H1 (cell line): ENCODE measurements at regions not wholly inside any gene's neighbourhood (a gene's known extent, or its start where the extent isn't known, plus 50 kb on each side); places are given as distances from the start of the nearest gene placed in this dataset.

Source experiments
- CTCF ChIA-PET: fragments of 300-600 bp; sonication (Branson Sonifier 250); formaldehyde crosslinking; loops from one replicate; lab custom pipeline; 2021; ENCODE audit not compliant: partially characterized antibody; lab: Charles Lee
- POLR2A ChIA-PET: fragments of 300-600 bp; sonication (Branson Sonifier 250); formaldehyde crosslinking; loops from one replicate; lab custom pipeline; 2021; ENCODE audit warnings: inconsistent platforms; ENCODE audit not compliant: partially characterized antibody; lab: Charles Lee
- DNase-seq, 2 experiments: peaks; one replicate each; pipeline versions ENCODE4 v3.0.0 to v3.0.0-alpha.2; 2010 to 2022; ENCODE audit warnings: low spot score in 2 of 2, low read depth in 1 of 2, mixed read lengths in 1 of 2
- FAIRE-seq: peaks from 2 replicates; lab custom pipeline; 2011; peaks lifted over from hg19 to GRCh38; lab: Jason Lieb, UNC
- H2AFZ ChIP-seq: 2 replicates; pipeline ENCODE4 v1.8.1; 2012; ENCODE audit warnings: low read length, inconsistent platforms
- H2AK5ac ChIP-seq: 2 replicates; pipeline ENCODE4 v1.6.1; 2013; ENCODE audit warnings: low read depth, low read length
- H2BK120ac ChIP-seq: replicated peaks from 2 replicates; pipeline ENCODE3; 2013; ENCODE audit warnings: low read depth, low read length, inconsistent platforms
- H2BK12ac ChIP-seq: 2 replicates; pipeline ENCODE4 v1.6.1; 2013; ENCODE audit warnings: low read depth, low read length
- H2BK15ac ChIP-seq: 2 replicates; pipeline ENCODE4 v1.6.1; 2013; ENCODE audit warnings: low read length
- H2BK20ac ChIP-seq: 2 replicates; pipeline ENCODE4 v1.6.1; 2013; ENCODE audit warnings: low read length
- H2BK5ac ChIP-seq: 2 replicates; pipeline ENCODE4 v1.6.1; 2013; ENCODE audit warnings: low read depth, low read length
- H3K14ac ChIP-seq: 2 replicates; pipeline ENCODE4 v1.6.1; 2013; ENCODE audit warnings: inconsistent platforms; ENCODE audit not compliant: insufficient read length
- H3K18ac ChIP-seq: 2 replicates; pipeline ENCODE4 v1.6.1; 2013; ENCODE audit warnings: low read length; ENCODE audit errors: extremely low read depth
- H3K23ac ChIP-seq: 2 replicates; pipeline ENCODE4 v1.6.1; 2013; ENCODE audit warnings: inconsistent platforms; ENCODE audit not compliant: insufficient read length
- H3K23me2 ChIP-seq: 2 replicates; pipeline ENCODE4 v1.6.1; 2013; ENCODE audit warnings: low read depth, low read length
- H3K27ac ChIP-seq: 2 replicates; pipeline ENCODE4 v1.6.1; 2011; ENCODE audit warnings: low read depth, low read length, inconsistent platforms
- H3K27me3 ChIP-seq, 4 experiments: replicated peaks in 1 of 4; 1 replicate in 1 of 4; 2 replicates in 3 of 4; pipeline versions ENCODE4 v1.6.1 to v1.8.1; 2011 to 2013; ENCODE audit warnings: low read length in 3 of 4, mild to moderate bottlenecking in 3 of 4, inconsistent platforms in 2 of 4, mixed read lengths in 2 of 4, moderate library complexity in 1 of 4; ENCODE audit not compliant: control insufficient read depth in 3 of 4, insufficient read depth in 3 of 4; ENCODE audit errors: extremely low read depth in 1 of 4
- H3K36me3 ChIP-seq, 4 experiments: 2 replicates each; pipeline versions ENCODE4 v1.6.1 to v1.8.1; 2011 to 2013; ENCODE audit warnings: mild to moderate bottlenecking in 4 of 4, low read length in 3 of 4, moderate library complexity in 2 of 4, control low read depth in 1 of 4, inconsistent platforms in 1 of 4; ENCODE audit not compliant: insufficient read depth in 4 of 4, control insufficient read depth in 2 of 4
- H3K4ac ChIP-seq: replicated peaks from 2 replicates; pipeline ENCODE3; 2013; ENCODE audit warnings: low read length, low read depth, mixed read lengths, inconsistent platforms; ENCODE audit not compliant: insufficient read length
- H3K4me1 ChIP-seq, 4 experiments: replicated peaks in 1 of 4; 1 replicate in 1 of 4; 2 replicates in 3 of 4; pipeline versions ENCODE4 v1.6.1 to v1.8.1; 2011 to 2013; ENCODE audit warnings: low read length in 3 of 4, inconsistent platforms in 2 of 4, mixed read lengths in 1 of 4; ENCODE audit not compliant: insufficient read depth in 4 of 4, control insufficient read depth in 3 of 4
- H3K4me2 ChIP-seq, 2 experiments: 2 replicates each; pipeline versions ENCODE4 v1.6.1 to v1.8.1; 2011 to 2013; ENCODE audit warnings: low read depth in 2 of 2, low read length in 2 of 2, control low read depth in 1 of 2, inconsistent platforms in 1 of 2, mild to moderate bottlenecking in 1 of 2; ENCODE audit not compliant: insufficient read depth in 1 of 2
- H3K4me3 ChIP-seq, 4 experiments: fragments of 200-600, 300-600 bp in 1 of 4; sonication (generic), shearing (Covaris generic), sonication (Bioruptor Twin) in 1 of 4; 2 replicates each; pipeline versions ENCODE4 v1.5.1 to v1.8.1; 2011 to 2016; ENCODE audit warnings: low read length in 4 of 4, low read depth in 3 of 4, control low read depth in 2 of 4, inconsistent platforms in 2 of 4, mild to moderate bottlenecking in 2 of 4, mixed read lengths in 1 of 4, moderate library complexity in 1 of 4; ENCODE audit not compliant: insufficient read depth in 2 of 4; ENCODE audit errors: extremely low read depth in 1 of 4
- H3K56ac ChIP-seq: replicated peaks from 2 replicates; pipeline ENCODE3; 2013; ENCODE audit warnings: low read depth, mild to moderate bottlenecking, mixed read lengths, low read length, inconsistent platforms; ENCODE audit not compliant: insufficient read length
- H3K79me1 ChIP-seq: 2 replicates; pipeline ENCODE4 v1.6.1; 2013; ENCODE audit warnings: low read depth, low read length, control low read depth
- H3K79me2 ChIP-seq, 2 experiments: 2 replicates each; pipeline versions ENCODE4 v1.6.1 to v1.8.1; 2012 to 2013; ENCODE audit warnings: low read length in 2 of 2, mild to moderate bottlenecking in 2 of 2, inconsistent platforms in 1 of 2; ENCODE audit not compliant: insufficient read depth in 2 of 2, control insufficient read depth in 1 of 2
- H3K9ac ChIP-seq, 4 experiments: replicated peaks in 1 of 4; 1 replicate in 1 of 4; 2 replicates in 3 of 4; pipeline versions ENCODE4 v1.6.1 to v1.8.1; 2011 to 2013; ENCODE audit warnings: low read depth in 3 of 4, low read length in 3 of 4, control low read depth in 2 of 4, mild to moderate bottlenecking in 2 of 4, moderate library complexity in 2 of 4, inconsistent platforms in 1 of 4; ENCODE audit errors: extremely low read depth in 1 of 4
- H3K9me3 ChIP-seq, 2 experiments: 2 replicates each; pipeline versions ENCODE4 v1.6.1 to v1.8.1; 2012 to 2013; ENCODE audit warnings: mild to moderate bottlenecking in 2 of 2, moderate library complexity in 2 of 2, control low read depth in 1 of 2, inconsistent platforms in 1 of 2, low read depth in 1 of 2, low read length in 1 of 2, mixed read lengths in 1 of 2; ENCODE audit not compliant: insufficient read depth in 2 of 2
- H4K20me1 ChIP-seq, 2 experiments: replicated peaks in 1 of 2; 2 replicates each; pipeline versions ENCODE3 to v1.8.1; 2011 to 2013; ENCODE audit warnings: inconsistent platforms in 2 of 2, low read length in 2 of 2, mild to moderate bottlenecking in 1 of 2; ENCODE audit not compliant: insufficient read depth in 2 of 2, control insufficient read depth in 1 of 2
- H4K5ac ChIP-seq: 2 replicates; pipeline ENCODE4 v1.6.1; 2013; ENCODE audit warnings: low read length, low read depth, mixed read lengths, inconsistent platforms; ENCODE audit not compliant: insufficient read length
- H4K8ac ChIP-seq: 2 replicates; pipeline ENCODE4 v1.8.0; 2013; ENCODE audit warnings: mild to moderate bottlenecking, moderate library complexity, low read length, inconsistent platforms; ENCODE audit not compliant: insufficient read depth; ENCODE audit errors: extremely low read depth
- H4K91ac ChIP-seq: replicated peaks from 2 replicates; pipeline ENCODE3; 2013; ENCODE audit warnings: low read length, mixed read lengths, inconsistent platforms; ENCODE audit not compliant: insufficient read length
- BCL11A ChIP-seq, 2 experiments: IDR thresholded peaks; one replicate each; pipeline ENCODE4 v1.6.1; 2011; ENCODE audit warnings: low read depth in 2 of 2, low read length in 2 of 2, mild to moderate bottlenecking in 2 of 2
- BRCA1 ChIP-seq: IDR thresholded peaks from 2 replicates; pipeline ENCODE4 v1.6.1; 2012; ENCODE audit warnings: low read depth, low read length, improper control_type of control experiment
- EP300 ChIP-seq, 2 experiments: IDR thresholded peaks; 1 replicate in 1 of 2; 2 replicates in 1 of 2; pipeline ENCODE4 v1.6.1; 2011 to 2012; ENCODE audit warnings: low read depth in 2 of 2, low read length in 2 of 2, mild to moderate bottlenecking in 2 of 2, borderline replicate concordance in 1 of 2, inconsistent platforms in 1 of 2, moderate library complexity in 1 of 2
- GABPA ChIP-seq: IDR thresholded peaks from 2 replicates; pipeline ENCODE4 v1.6.1; 2011; ENCODE audit warnings: mild to moderate bottlenecking, low read length, moderate library complexity, borderline replicate concordance; ENCODE audit not compliant: insufficient read depth
- HDAC6 ChIP-seq: IDR thresholded peaks from one replicate; pipeline ENCODE4 v1.7.1; 2012; ENCODE audit warnings: low read depth, mild to moderate bottlenecking, inconsistent platforms, low read length, moderate library complexity
- KDM5A ChIP-seq: fragments of 200-600 bp; IDR thresholded peaks from 2 replicates; pipeline ENCODE4 v1.7.1; 2012; ENCODE audit warnings: mild to moderate bottlenecking, low read length, inconsistent platforms, mixed read lengths
- NANOG ChIP-seq: IDR thresholded peaks from 2 replicates; pipeline ENCODE4 v1.6.1; 2011; ENCODE audit warnings: low read length, low read depth, mild to moderate bottlenecking, inconsistent platforms; ENCODE audit not compliant: insufficient read depth, poor library complexity, severe bottlenecking
- NRF1 ChIP-seq: IDR thresholded peaks from 2 replicates; pipeline ENCODE4 v1.6.1; 2011; ENCODE audit warnings: mild to moderate bottlenecking, low read depth, low read length, improper control_type of control experiment
- PHF8 ChIP-seq: fragments of 200-600 bp; sonication (generic); conservative IDR thresholded peaks from 2 replicates; pipeline ENCODE4 v1.7.1; 2012; ENCODE audit warnings: low read depth, mild to moderate bottlenecking, inconsistent platforms, low read length, moderate library complexity
- RBBP5 ChIP-seq: IDR thresholded peaks from 2 replicates; pipeline ENCODE4 v1.7.1; 2012; ENCODE audit warnings: low read depth, mild to moderate bottlenecking, inconsistent platforms, low read length, moderate library complexity, borderline replicate concordance
- SAP30 ChIP-seq: fragments of 300-600 bp; sonication (generic); IDR thresholded peaks from 2 replicates; pipeline ENCODE4 v1.7.1; 2012; ENCODE audit warnings: low read length, moderate library complexity, mild to moderate bottlenecking, inconsistent platforms; ENCODE audit not compliant: insufficient read depth, insufficient replicate concordance
- SIX5 ChIP-seq: IDR thresholded peaks from 2 replicates; pipeline ENCODE4 v1.6.1; 2011; ENCODE audit warnings: mild to moderate bottlenecking, low read depth, low read length
- SUZ12 ChIP-seq: fragments of 200-600 bp; sonication (generic); IDR thresholded peaks from 2 replicates; pipeline ENCODE4 v1.6.1; 2012; ENCODE audit warnings: mild to moderate bottlenecking, inconsistent platforms, low read length, moderate library complexity, mixed read lengths
- TBP ChIP-seq: IDR thresholded peaks from 2 replicates; pipeline ENCODE4 v1.6.1; 2011; ENCODE audit warnings: low read depth, low read length, improper control_type of control experiment
- ZNF274 ChIP-seq: IDR thresholded peaks from 2 replicates; pipeline ENCODE4 v1.7.0; 2012; ENCODE audit warnings: low read length, borderline replicate concordance; ENCODE audit errors: extremely low read depth
- WGBS, 2 experiments: shearing (Covaris generic) in 1 of 2; methylation state at CpG; one replicate each; pipeline versions ENCODE4 v1.1.6 to v1.1.7; 2013 to 2015; ENCODE audit warnings: low lambda C conversion rate in 2 of 2, mixed read lengths in 2 of 2, inconsistent platforms in 1 of 2, low coverage in 1 of 2, missing lambda C conversion rate in 1 of 2; ENCODE audit not compliant: insufficient replicate concordance in 2 of 2, insufficient coverage in 1 of 2, insufficient read length in 1 of 2; ENCODE audit errors: extremely low coverage in 1 of 2, missing lambda C conversion rate in 1 of 2; 5-methylcytosine and 5-hydroxymethylcytosine counted together

- ChIA-PET POLR2A (no interaction called here), CTCF (interaction anchor here (1.5 kb wide), 1 partner anchor 12 kb away, joined by 3 read pairs; no protein-coding TSS in a partner anchor)
- Histone ChIP-seq H3K27me3 (no peaks in the 10 kb centered on the region), H2BK20ac (no peak overlapping the region), H3K27ac (no peak overlapping the region), H3K4me3 (no peak overlapping the region), H3K56ac (no peak overlapping the region), H3K4ac (no peak overlapping the region), H2AK5ac (no peak overlapping the region), H2BK12ac (no peak overlapping the region), H3K4me2 (no peak overlapping the region), H4K20me1 (no peaks in the 10 kb centered on the region), H3K14ac (no peak overlapping the region), H2BK15ac (no peak overlapping the region), H2AFZ (no peak overlapping the region), H3K79me2 (no peaks in the 10 kb centered on the region), H4K91ac (no peak overlapping the region), H3K9me3 (no peaks in the 10 kb centered on the region; a peak in 2 of 4 replicates), H2BK120ac (no peak overlapping the region), H3K23me2 (no peaks in the 10 kb centered on the region), H2BK5ac (no peak overlapping the region), H4K5ac (no peak overlapping the region), H4K8ac (no peak overlapping the region), H3K4me1 (peaks cover 0 to 6% (median 2%) of the 10 kb centered on the region in 4 experiments; a peak in 2 of 7 replicates), H3K23ac (no peak overlapping the region), H3K18ac (no peak overlapping the region), H3K9ac (no peak overlapping the region), H3K79me1 (no peaks in the 10 kb centered on the region), H3K36me3 (no peaks in the 10 kb centered on the region)
- no peak for DNase-seq
- 93% methylated on average over 4 of the region's 4 CpGs; no CpG with 5 or more reads in 1 of the 2 experiments for WGBS, 2 experiments
- no peak for FAIRE-seq
- no peak for TF ChIP-seq KDM5A
- TF ChIP-seq TBP = no peak
- TF ChIP-seq NRF1 = no peak
- TF ChIP-seq SAP30 = no peak
- TF ChIP-seq NANOG = no peak
- TF ChIP-seq PHF8 = no peak
- no peak for TF ChIP-seq SUZ12
- no peak for TF ChIP-seq GABPA
- TF ChIP-seq BCL11A (IDR thresholded peaks at IDR 0.05; ENCODE audit: low read depth in 2 of 2, low read length in 2 of 2) = no peak
- no peak for TF ChIP-seq RBBP5
- TF ChIP-seq HDAC6 = no peak
- TF ChIP-seq SIX5 = no peak
- no peak for TF ChIP-seq EP300 (IDR thresholded peaks at IDR 0.05; ENCODE audit: borderline replicate concordance in 1 of 2, low read depth in 2 of 2, low read length in 2 of 2)
- no peak for TF ChIP-seq BRCA1
- TF ChIP-seq ZNF274 = no peak
Measured at GRCh38 chr2:128686497-128686859, 367.8 kb upstream of the HS6ST1 start.
